ENCODE measurements at regions not wholly inside any gene's neighbourhood (a gene's known extent, or its start where the extent isn't known, plus 50 kb on each side); places are given as distances from the start of the nearest gene placed in this dataset.
"Not testable (repeated sequence)": the region's sequence is repeated elsewhere in the genome, so short reads cannot be mapped to it uniquely, and the experiment has no call there.

- H3K4me3 ChIP-seq: no peak overlapping the region
- H3K4me2 ChIP-seq: no peak overlapping the region
- no peak overlapping the region for H3K27ac ChIP-seq
- H3K9me3 ChIP-seq: no peaks in the 10 kb centered on the region
- TF ChIP-seq Cebpa-rat (IDR thresholded peaks at IDR 0.05): no peak
- H3K27me3 ChIP-seq: no peaks in the 10 kb centered on the region
- no peak overlapping the region for H3K9ac ChIP-seq
- H3K36me3 ChIP-seq: no peaks in the 10 kb centered on the region
- no peaks in the 10 kb centered on the region for H3K4me1 ChIP-seq
- no peaks in the 10 kb centered on the region for H4K20me1 ChIP-seq
These were observed 75.0 kb upstream of the SLC1A3 start for GRCh38 chr5:36531401-36531800.

- TF ChIP-seq Cebpa-rat (IDR thresholded peaks at IDR 0.05): no peak
- Histone ChIP-seq H3K4me2 (no peak overlapping the region), H3K27ac (no peak overlapping the region), H3K9ac (no peak overlapping the region), H3K9me3 (no peaks in the 10 kb centered on the region), H3K4me1 (no peaks in the 10 kb centered on the region), H3K27me3 (no peaks in the 10 kb centered on the region), H3K36me3 (no peaks in the 10 kb centered on the region), H4K20me1 (no peaks in the 10 kb centered on the region), H3K4me3 (no peak overlapping the region)
These were observed 71.0 kb upstream of the SLC1A3 start for GRCh38 chr5:36535378-36535777.

GRCh38 chr5:36535859-36536615 is 70.4 kb upstream of the SLC1A3 start:
- no peaks in the 10 kb centered on the region for H3K4me1 ChIP-seq
- no peaks in the 10 kb centered on the region for H3K36me3 ChIP-seq
- H3K27ac ChIP-seq: no peak overlapping the region
- H3K9me3 ChIP-seq: no peaks in the 10 kb centered on the region
- H4K20me1 ChIP-seq: no peaks in the 10 kb centered on the region
- no peak overlapping the region for H3K4me2 ChIP-seq
- H3K4me3 ChIP-seq: no peak overlapping the region
- no peaks in the 10 kb centered on the region for H3K27me3 ChIP-seq
- no peak for TF ChIP-seq Cebpa-rat (IDR thresholded peaks at IDR 0.05)
- no peak overlapping the region for H3K9ac ChIP-seq

- Histone ChIP-seq H3K9ac (no peak overlapping the region), H3K4me3 (no peak overlapping the region), H3K4me1 (no peaks in the 10 kb centered on the region), H3K27me3 (no peaks in the 10 kb centered on the region), H3K9me3 (no peaks in the 10 kb centered on the region), H3K27ac (no peak overlapping the region), H3K36me3 (no peaks in the 10 kb centered on the region), H4K20me1 (no peaks in the 10 kb centered on the region), H3K4me2 (no peak overlapping the region)
- no peak for TF ChIP-seq Cebpa-rat (IDR thresholded peaks at IDR 0.05)
These were observed 69.8 kb upstream of the SLC1A3 start for GRCh38 chr5:36536616-36537005.

GRCh38 chr5:36537724-36538123 is 68.7 kb upstream of the SLC1A3 start:
- H3K4me3 ChIP-seq: no peak overlapping the region
- no peak for TF ChIP-seq Cebpa-rat (IDR thresholded peaks at IDR 0.05)
- H3K27me3 ChIP-seq: no peaks in the 10 kb centered on the region

GRCh38 chr5:36552651-36553393 is 53.6 kb upstream of the SLC1A3 start:
- Histone ChIP-seq H3K9me3 (peaks cover 14% of the 10 kb centered on the region; the same call in 1 of the 2 replicates), H3K4me3 (no peak overlapping the region), H3K4me2 (no peak overlapping the region), H4K20me1 (no peaks in the 10 kb centered on the region), H3K36me3 (no peaks in the 10 kb centered on the region), H3K27ac (no peak overlapping the region), H3K27me3 (no peaks in the 10 kb centered on the region), H3K9ac (no peak overlapping the region), H3K4me1 (no peaks in the 10 kb centered on the region)
- TF ChIP-seq Cebpa-rat (IDR thresholded peaks at IDR 0.05): no peak

More at GRCh38 chr5:36537724-36538123, 68.7 kb upstream of the SLC1A3 start:
- Histone ChIP-seq H3K36me3 (no peaks in the 10 kb centered on the region), H3K27ac (no peak overlapping the region), H3K9ac (no peak overlapping the region), H3K9me3 (no peaks in the 10 kb centered on the region), H3K4me2 (no peak overlapping the region), H4K20me1 (no peaks in the 10 kb centered on the region), H3K4me1 (no peaks in the 10 kb centered on the region)

- H4K20me1 ChIP-seq, H3K4me2 ChIP-seq, H3K4me1 ChIP-seq, H3K36me3 ChIP-seq, H3K9ac ChIP-seq, H3K4me3 ChIP-seq, H3K27ac ChIP-seq, H3K27me3 ChIP-seq: not testable (repeated sequence)
- peaks cover 14% of the 10 kb centered on the region; the same call in 1 of the 2 replicates for H3K9me3 ChIP-seq
These were observed 51.4 kb upstream of the SLC1A3 start for GRCh38 chr5:36555035-36555434.

Data from BLaER1 (cell line).